Esophagus squamous epithelium (tissue), 5 donors: ENCODE measurements at regions not wholly inside any gene's neighbourhood (a gene's known extent, or its start where the extent isn't known, plus 50 kb on each side); places are given as distances from the start of the nearest gene placed in this dataset.

Experiments used
- DNase-seq: peaks from one replicate; lab custom pipeline; 2025; lab: John Stamatoyannopoulos, UW
- H3K27ac ChIP-seq, 4 donors: fragments of 200-600 bp; sonication (generic); one replicate each; pipeline ENCODE4 v1.5.1; 2016 to 2019; ENCODE audit warnings: mild to moderate bottlenecking in 1 of 4
- H3K27me3 ChIP-seq, 4 donors: fragments of 200-600 bp; sonication (generic); 1 replicate in 3 of 4; 2 replicates in 1 of 4; pipeline versions ENCODE4 v1.5.1 to v1.6.0; 2017 to 2021; ENCODE audit warnings: antibody characterized with exemption in 1 of 4
- H3K36me3 ChIP-seq, 3 donors: fragments of 200-600 bp; sonication (generic); one replicate each; pipeline ENCODE4 v1.5.1; 2016 to 2019
- H3K4me1 ChIP-seq, 3 donors: fragments of 200-600 bp; sonication (generic); one replicate each; pipeline ENCODE4 v1.5.1; 2017 to 2019
- H3K4me3 ChIP-seq, 4 donors: fragments of 200-600 bp; sonication (generic); 1 replicate in 3 of 4; 2 replicates in 1 of 4; pipeline ENCODE4 v1.5.1; 2016 to 2019; ENCODE audit warnings: mild to moderate bottlenecking in 2 of 4, moderate library complexity in 1 of 4
- H3K9me3 ChIP-seq, 3 donors: fragments of 200-600 bp; sonication (generic); one replicate each; pipeline ENCODE4 v1.5.1; 2016 to 2019
- POLR2A ChIP-seq, 4 donors: fragments of 450-650 bp; IDR thresholded peaks; one replicate each; pipeline ENCODE4 v1.6.1; 2017; ENCODE audit warnings: antibody characterized with exemption in 4 of 4, mild to moderate bottlenecking in 4 of 4, moderate library complexity in 3 of 4
- WGBS, 2 donors: methylation state at CpG; one replicate each; pipeline ENCODE4 v1.1.5; 2018; 5-methylcytosine and 5-hydroxymethylcytosine counted together
- intact Hi-C: fragments of 100-400 bp; cut with DNase I; formaldehyde crosslinking; loops from one replicate; pipeline ENCODE4 v1.15.0; 2022
- TF ChIP-seq, protein P1 (sequence below), 6 experiments: fragments of 450-650 bp in 4 of 6; fragments of 200-600 bp in 2 of 6; sonication (generic) in 2 of 6; IDR thresholded peaks; one replicate each; pipeline ENCODE4 v1.5.1; 2016 to 2019; ENCODE audit warnings: antibody characterized with exemption in 6 of 6, mild to moderate bottlenecking in 4 of 6, moderate library complexity in 4 of 6
- donor health status: DM: yes; HTN: yes; CAD: no.

- intact Hi-C loops, result no loop called here
- WGBS, 2 donors, result 51 to 60% methylated on average over 2 of the region's 2 CpGs
- no peaks in the 10 kb centered on the region for H3K36me3 ChIP-seq
- H3K27ac ChIP-seq, result no peak overlapping the region
- TF ChIP-seq, protein P1, sequence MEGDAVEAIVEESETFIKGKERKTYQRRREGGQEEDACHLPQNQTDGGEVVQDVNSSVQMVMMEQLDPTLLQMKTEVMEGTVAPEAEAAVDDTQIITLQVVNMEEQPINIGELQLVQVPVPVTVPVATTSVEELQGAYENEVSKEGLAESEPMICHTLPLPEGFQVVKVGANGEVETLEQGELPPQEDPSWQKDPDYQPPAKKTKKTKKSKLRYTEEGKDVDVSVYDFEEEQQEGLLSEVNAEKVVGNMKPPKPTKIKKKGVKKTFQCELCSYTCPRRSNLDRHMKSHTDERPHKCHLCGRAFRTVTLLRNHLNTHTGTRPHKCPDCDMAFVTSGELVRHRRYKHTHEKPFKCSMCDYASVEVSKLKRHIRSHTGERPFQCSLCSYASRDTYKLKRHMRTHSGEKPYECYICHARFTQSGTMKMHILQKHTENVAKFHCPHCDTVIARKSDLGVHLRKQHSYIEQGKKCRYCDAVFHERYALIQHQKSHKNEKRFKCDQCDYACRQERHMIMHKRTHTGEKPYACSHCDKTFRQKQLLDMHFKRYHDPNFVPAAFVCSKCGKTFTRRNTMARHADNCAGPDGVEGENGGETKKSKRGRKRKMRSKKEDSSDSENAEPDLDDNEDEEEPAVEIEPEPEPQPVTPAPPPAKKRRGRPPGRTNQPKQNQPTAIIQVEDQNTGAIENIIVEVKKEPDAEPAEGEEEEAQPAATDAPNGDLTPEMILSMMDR (IDR thresholded peaks at IDR 0.05), result no peak
- no peak for TF ChIP-seq POLR2A (IDR thresholded peaks at IDR 0.05)
- H3K4me3 ChIP-seq, result no peak overlapping the region
- no peaks in the 10 kb centered on the region for H3K9me3 ChIP-seq
- DNase-seq, result no peak
- H3K27me3 ChIP-seq, result no peaks in the 10 kb centered on the region
- no peaks in the 10 kb centered on the region for H3K4me1 ChIP-seq
Observed at GRCh38 chr2:81505586-81505985, 1201.0 kb upstream of the LRRTM1 start.

GRCh38 chr2:81495556-81495955 is 1191.0 kb upstream of the LRRTM1 start:
- 48 to 54% methylated on average over 2 of the region's 2 CpGs for WGBS, 2 donors
- H3K27ac ChIP-seq, result no peak overlapping the region
- H3K36me3 ChIP-seq, result no peaks in the 10 kb centered on the region
- no peaks in the 10 kb centered on the region for H3K4me1 ChIP-seq
- DNase-seq, result no peak
- TF ChIP-seq, protein P1 (IDR thresholded peaks at IDR 0.05), result no peak
- no peak for TF ChIP-seq POLR2A (IDR thresholded peaks at IDR 0.05)
- intact Hi-C loops, result no loop called here
- no peaks in the 10 kb centered on the region for H3K9me3 ChIP-seq
- no peaks in the 10 kb centered on the region for H3K27me3 ChIP-seq
- no peak overlapping the region for H3K4me3 ChIP-seq

DNA sequence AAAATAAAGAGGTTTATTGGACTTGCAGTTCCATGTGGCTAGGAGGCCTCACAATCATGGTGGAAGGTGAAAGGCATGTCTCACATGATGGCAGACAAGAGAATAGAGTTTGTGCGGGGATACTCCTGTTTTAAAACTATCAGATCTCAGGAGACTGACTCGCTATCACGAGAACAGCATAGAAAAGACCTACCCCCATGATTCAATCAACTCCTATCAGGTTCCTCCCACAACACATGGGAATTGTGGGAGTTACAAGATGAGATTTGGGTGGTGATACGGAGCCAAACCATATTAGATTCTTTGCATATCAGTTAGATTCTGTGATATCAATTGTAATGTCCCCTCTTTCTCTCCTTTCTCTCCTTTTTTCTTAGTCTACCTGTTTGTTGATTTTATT is 1178.7 kb upstream of the LRRTM1 start:
- peaks cover 0 to 6% (median 0%) of the 10 kb centered on the region in 3 donors for H3K9me3 ChIP-seq
- no peaks in the 10 kb centered on the region for H3K4me1 ChIP-seq
- H3K36me3 ChIP-seq, result no peaks in the 10 kb centered on the region
- no peak for TF ChIP-seq POLR2A (IDR thresholded peaks at IDR 0.05)
- TF ChIP-seq, protein P1 (IDR thresholded peaks at IDR 0.05), result no peak
- no peaks in the 10 kb centered on the region for H3K27me3 ChIP-seq
- intact Hi-C loops, result no loop called here
- WGBS, 2 donors, result 67 to 73% methylated on average over 4 of the region's 4 CpGs
- H3K27ac ChIP-seq, result no peak overlapping the region
- DNase-seq, result no peak
- H3K4me3 ChIP-seq, result no peak overlapping the region

GRCh38 chr2:81481994-81482368 is 1177.4 kb upstream of the LRRTM1 start:
- no peaks in the 10 kb centered on the region for H3K4me1 ChIP-seq
- H3K4me3 ChIP-seq, result no peak overlapping the region
- no peak for DNase-seq
- TF ChIP-seq, protein P1 (IDR thresholded peaks at IDR 0.05), result no peak
- TF ChIP-seq POLR2A (IDR thresholded peaks at IDR 0.05), result no peak
- 69 to 75% methylated on average over 5 of the region's 5 CpGs for WGBS, 2 donors
- no peak overlapping the region for H3K27ac ChIP-seq
- H3K9me3 ChIP-seq, result peaks cover 0 to 6% (median 0%) of the 10 kb centered on the region in 3 donors
- H3K27me3 ChIP-seq, result no peaks in the 10 kb centered on the region
- no peaks in the 10 kb centered on the region for H3K36me3 ChIP-seq
- intact Hi-C loops, result no loop called here

DNA sequence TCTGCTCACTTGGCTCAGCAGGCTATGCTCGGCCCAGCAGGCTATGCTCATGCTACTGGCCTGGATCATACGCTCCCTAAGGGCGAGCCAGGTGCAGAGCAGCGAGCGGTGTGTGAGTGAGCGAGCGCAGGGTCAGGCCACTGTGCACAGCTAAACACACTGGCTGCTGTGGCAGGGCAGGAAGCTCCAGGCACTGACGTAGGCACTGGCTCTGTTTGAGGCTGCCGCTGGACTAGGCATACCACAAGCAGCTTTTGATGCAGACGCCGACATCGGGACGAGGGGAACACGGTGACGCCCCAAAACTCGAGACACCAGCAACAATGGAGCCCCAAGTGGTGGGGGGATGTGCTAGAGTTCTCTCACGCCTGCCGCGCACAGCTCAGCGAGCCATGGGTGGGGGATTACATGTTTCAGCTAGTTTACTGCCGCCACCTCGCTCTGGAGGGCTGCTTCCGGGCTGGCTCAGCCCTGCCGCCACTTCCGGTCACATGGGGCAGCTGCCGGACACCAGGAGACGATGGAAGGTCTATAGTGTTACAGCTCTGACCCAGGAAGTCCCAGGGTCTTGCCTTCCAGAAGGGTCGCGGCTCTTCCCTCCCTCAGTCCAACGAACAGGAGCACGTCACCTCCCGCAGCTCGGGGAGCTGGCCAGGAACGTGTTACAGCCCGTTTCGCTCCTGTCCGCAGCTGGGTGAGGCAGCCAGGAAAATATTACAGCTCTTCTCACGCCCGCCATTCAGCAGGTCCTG is 1176.9 kb upstream of the LRRTM1 start:
- 76 to 88% methylated on average over 4 to 13 of the region's 39 CpGs for WGBS, 2 donors
- no peak overlapping the region for H3K4me3 ChIP-seq
- no peaks in the 10 kb centered on the region for H3K27me3 ChIP-seq
- DNase-seq, result no peak
- peaks cover 0 to 6% (median 0%) of the 10 kb centered on the region in 3 donors for H3K9me3 ChIP-seq
- intact Hi-C loops, result no loop called here
- no peak for TF ChIP-seq POLR2A (IDR thresholded peaks at IDR 0.05)
- TF ChIP-seq, protein P1 (IDR thresholded peaks at IDR 0.05), result no peak
- no peaks in the 10 kb centered on the region for H3K4me1 ChIP-seq
- no peak overlapping the region for H3K27ac ChIP-seq
- H3K36me3 ChIP-seq, result no peaks in the 10 kb centered on the region
